HG03025 (cell line): ENCODE measurements at regions not wholly inside any gene's neighbourhood (a gene's known extent, or its start where the extent isn't known, plus 50 kb on each side); places are given as distances from the start of the nearest gene placed in this dataset.

Experiments used
- ATAC-seq: cut with Tn5 transposase; IDR thresholded peaks from one replicate; pipeline ENCODE4 v1.9.1; 2021; ENCODE audit warnings: mild to moderate bottlenecking, moderate library complexity; ENCODE audit not compliant: unreplicated experiment, low FRiP score

DNA sequence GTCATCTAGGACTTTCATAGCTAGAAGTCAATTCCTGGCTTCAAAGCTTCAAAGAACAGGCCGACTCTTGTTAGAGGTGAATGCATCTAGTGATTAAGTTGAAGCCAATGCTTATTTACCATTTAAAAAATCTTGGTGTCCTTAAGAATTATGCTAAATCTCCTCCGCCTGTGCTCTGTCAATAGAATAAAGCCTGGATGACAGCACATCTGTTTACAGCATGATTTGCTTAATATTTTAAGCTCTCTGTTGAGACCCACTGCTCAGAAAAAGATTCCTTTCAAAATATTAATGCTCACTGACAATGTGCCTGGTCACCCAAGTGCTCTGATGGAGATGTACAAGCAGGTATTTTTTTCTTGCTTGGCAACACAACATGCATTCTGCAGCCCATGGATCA, 649.1 kb upstream of the USP24 start:
- no peak for ATAC-seq

DNA sequence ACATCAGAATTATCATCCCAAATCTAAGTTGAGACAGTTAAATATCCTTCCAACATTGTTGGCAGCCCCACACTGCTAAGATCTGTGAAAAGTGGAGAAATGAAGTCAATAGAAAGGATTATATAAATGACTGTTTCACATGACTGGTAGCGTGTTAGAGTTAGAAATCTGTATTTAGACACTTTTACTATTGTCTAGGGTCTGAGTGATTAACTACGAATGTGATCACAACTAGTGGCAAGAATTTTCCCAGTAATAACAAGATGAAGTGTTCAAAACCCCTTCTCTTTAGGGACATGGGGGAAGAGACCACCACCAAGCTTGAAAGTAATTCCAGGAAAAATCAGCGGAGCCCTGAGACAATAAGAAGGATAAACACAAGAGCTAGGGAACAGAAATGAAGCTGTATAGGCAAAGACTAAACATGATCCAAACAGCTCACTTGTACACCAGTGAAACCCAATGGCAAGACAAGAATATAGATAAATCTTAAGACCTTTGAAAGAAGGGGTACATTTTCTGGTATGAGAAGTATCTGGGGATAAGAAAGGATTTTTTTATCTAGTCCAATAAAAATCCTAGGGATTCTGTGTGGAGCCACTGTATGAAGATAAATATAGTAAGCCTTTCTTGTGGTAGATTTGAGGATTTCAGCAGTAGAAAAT, 646.6 kb upstream of the USP24 start:
- no peak for ATAC-seq

GRCh38 chr1:55860798-55861519, 645.8 kb upstream of the USP24 start:
- ATAC-seq = no peak

GRCh38 chr1:55860326-55860725, 645.2 kb upstream of the USP24 start:
- ATAC-seq = no peak

DNA sequence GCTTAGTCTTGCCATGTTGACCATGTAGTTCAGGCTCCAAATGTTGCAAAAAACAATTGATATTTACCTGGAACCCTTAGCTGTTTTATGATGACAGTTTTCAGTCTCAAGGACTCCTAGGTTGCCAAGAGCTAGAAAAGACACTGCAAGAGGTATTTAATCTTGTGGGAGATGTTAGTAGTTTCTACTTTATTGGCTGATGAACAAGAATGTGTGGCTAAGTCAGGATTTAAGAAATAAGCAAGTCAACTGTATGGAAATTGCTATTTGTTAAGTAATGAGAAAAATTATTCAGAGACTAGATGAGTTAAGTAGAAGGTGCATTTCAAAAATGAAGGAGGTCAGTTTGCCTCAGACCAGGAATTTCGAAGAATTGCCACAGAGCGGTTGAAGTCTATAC, 639.7 kb upstream of the USP24 start:
- no peak for ATAC-seq

DNA sequence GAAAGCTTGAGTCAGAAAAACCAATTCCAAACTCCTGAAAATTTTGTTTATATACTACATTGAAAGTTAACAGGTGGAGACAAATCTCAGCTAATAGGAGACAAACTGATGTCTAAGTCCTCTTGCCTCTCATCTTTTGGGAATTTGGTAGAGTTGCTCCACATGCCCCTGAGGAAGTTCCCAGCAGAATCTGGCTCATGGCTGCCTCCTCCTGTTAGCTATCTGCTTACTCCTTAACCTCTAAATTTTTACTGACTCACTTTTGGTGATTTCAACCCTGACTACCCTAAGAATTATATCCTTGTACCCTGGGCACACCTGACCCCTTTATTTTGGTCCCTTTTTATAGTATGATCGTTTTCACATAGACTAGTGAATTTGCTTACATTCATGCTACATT, 633.7 kb upstream of the USP24 start:
- ATAC-seq = no peak

DNA sequence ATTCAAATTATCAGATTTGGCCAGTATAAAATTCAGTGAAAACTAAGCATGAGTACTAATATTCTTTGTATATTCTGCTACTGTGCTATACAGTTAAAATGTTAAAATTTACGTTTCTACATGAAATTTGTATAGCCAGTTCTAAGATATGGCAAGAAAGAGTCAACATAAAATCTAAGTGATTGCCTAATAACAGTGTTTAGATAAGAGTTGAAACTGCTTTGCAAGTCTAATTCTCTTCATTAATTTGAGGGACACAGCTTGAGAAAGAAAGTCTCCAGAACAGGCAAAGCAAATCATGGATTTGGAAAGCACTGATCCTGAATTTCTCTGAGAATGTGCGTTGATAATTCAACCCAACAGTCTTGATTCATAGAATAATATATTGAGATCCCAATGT, 630.9 kb upstream of the USP24 start:
- ATAC-seq = no peak

GRCh38 chr1:55844322-55844721, 629.2 kb upstream of the USP24 start:
- no peak for ATAC-seq

- ATAC-seq = no peak
Observed at GRCh38 chr1:55839626-55840025, 624.5 kb upstream of the USP24 start.

- ATAC-seq = no peak
Observed at GRCh38 chr1:55839221-55839620, 624.1 kb upstream of the USP24 start.

- no peak for ATAC-seq
Observed at GRCh38 chr1:55836086-55836485, 620.9 kb upstream of the USP24 start.

- no peak for ATAC-seq
Observed at GRCh38 chr1:55833529-55834091, 618.4 kb upstream of the USP24 start.

DNA sequence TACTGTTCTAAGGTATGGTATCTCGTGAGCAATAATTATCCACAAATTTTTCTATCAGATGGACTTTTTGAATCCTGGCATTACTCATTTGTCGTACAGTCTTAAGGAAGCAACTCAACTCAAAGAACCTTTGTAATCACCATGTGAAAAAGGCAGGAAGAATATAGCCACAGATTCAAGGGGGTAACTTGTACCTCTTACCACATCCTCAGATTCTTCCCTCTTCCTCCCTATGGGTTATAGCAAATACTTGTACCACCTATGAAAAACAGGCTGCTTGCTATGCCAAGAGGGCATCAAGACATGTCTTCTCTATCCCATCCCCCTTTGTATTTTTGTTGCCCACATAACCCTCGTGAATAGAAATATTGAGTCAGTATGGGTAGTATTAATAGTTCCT, 616.6 kb upstream of the USP24 start:
- ATAC-seq = no peak

DNA sequence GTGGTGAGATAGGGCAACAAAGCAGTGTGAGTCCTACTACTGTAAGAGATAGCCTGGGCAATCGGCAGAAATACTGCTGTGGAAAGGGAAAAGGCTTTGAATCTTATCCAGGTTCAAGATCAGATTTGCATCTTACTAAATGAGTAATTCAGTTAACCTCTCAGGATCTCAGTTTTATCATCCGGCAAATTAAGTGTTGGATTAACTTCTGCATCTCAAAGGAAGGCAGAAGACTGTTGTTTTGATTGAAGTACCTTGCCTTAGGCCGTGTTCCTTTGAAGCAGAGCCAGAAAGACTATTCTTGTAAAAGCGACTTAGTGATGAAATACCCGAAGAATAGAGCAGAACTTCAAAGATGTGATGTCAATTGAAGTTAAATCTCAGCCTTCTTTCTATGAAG, 612.9 kb upstream of the USP24 start:
- no peak for ATAC-seq

DNA sequence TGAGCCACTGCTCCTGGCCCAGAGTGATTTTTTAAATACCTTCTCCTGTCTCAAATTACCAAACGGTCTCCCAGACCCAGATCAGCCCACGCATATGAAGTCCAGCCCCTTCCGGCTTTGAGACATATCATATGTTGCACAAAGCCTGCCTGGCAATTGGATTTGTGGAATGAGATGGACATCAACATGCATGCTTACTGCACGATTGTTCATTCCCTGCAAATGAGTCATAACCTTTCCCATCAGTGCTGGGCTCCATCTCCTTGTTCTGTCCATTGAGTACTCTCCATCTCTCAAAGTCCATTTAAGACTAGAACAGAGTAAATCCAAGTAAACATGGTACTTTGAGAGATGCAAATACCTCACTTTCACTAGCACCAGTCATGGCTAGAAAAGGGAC, 612.2 kb upstream of the USP24 start:
- ATAC-seq = no peak

DNA sequence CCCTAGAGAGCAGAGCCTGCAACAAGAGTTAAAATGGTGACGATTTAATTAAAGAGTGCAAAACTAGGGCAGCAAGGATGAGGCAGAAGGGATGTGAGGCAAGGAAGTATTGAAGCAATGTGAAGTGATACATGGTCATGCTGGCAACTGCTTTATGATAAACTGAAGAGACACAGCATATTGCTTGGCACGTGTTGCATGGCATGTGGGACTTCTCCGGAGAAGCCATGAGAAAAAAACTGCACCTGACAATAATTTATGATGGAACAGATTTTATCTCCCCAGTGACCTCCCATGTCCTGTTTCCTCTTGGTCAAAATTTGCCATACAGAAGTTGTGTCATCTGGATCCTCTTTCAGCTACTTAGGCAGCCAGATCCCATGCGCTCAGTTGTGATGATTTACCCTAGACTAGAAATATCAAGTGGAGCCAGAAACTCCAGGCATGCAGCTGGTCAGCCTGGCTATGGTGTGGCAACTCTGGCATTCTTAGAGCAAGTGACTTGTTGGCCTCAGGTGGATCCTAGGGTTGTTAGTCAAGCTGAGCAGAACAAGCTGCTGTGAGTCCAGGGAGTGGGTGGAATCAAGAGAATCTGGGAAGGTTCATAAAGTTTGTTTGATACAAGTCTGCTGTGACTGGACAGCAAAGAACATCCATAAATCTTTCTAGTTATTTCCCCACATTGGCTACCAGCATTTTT, 611.4 kb upstream of the USP24 start:
- ATAC-seq = no peak

DNA sequence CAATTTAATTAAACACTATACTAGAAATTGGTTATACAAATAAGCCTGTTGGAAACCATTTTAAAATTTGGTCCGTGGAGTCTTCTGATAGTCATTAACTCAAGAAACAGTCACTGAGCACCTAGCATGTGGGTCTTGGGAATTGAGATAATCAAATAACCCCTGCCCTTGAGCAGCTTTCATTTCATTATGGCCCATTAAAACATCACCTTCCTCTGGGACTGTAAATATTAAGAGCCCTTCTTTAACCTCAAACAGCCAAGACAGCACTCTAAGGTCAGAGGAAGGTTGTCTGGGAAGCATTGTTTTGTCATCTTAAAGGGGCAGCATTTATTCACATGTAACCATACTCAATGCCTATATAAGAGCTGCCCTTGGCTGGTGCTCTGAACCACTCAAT, 610.3 kb upstream of the USP24 start:
- ATAC-seq = no peak

- ATAC-seq = no peak
Observed at GRCh38 chr1:55824251-55824640, 609.1 kb upstream of the USP24 start.

GRCh38 chr1:55823541-55824250, 608.5 kb upstream of the USP24 start:
- ATAC-seq = no peak

- no peak for ATAC-seq
Observed at GRCh38 chr1:55822891-55823290, 607.7 kb upstream of the USP24 start.

DNA sequence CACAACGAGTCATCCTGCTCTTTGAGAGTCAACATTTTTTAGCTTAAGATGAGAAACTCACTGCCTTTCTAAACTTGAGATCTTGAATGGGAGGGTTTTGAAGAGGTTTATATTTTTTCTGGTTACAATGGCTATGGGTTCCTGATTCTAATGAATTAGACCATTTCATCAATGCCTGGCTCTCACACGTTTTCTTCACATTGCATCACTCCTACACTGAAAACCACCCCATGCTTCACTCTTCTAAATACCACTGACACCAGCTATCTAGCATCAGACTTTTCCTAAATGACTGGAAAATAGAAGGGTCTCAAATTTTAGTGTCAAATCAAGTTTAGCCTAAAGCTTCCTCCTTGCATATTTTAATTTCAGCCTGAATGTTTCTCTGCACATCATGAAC, 606.1 kb upstream of the USP24 start:
- no peak for ATAC-seq
